HCT116 (cell line): ENCODE measurements at regions not wholly inside any gene's neighbourhood (a gene's known extent, or its start where the extent isn't known, plus 50 kb on each side); places are given as distances from the start of the nearest gene placed in this dataset.

Experiments
- ATAC-seq: fragments of 200-7000 bp; cut with Tn5 transposase; 2 replicates; pipeline ENCODE4 v1.9.1; 2020; ENCODE audit warnings: mild to moderate bottlenecking, moderate library complexity
- BruUV-seq: library from RNA; stranded (reverse); fragments of 400-500 nt; replicated peaks from 2 replicates; lab custom pipeline; 2021; lab: Mats Ljungman, UMichigan
- CTCF ChIA-PET: fragments of 300-600 bp; sonication (Branson Sonifier 250); formaldehyde crosslinking; loops from one replicate; lab custom pipeline; 2021; ENCODE audit warnings: antibody characterized with exemption; lab: Charles Lee
- POLR2A ChIA-PET: fragments of 300-600, 350-600 bp; sonication (Branson Sonifier 250); formaldehyde crosslinking; loops from one replicate; lab custom pipeline; 2021; ENCODE audit warnings: antibody characterized with exemption; lab: Charles Lee
- RAD21 ChIA-PET, 2 experiments: fragments of 300-600 bp; sonication (Branson Sonifier 250); formaldehyde crosslinking; loops; one replicate each; lab custom pipeline; 2023; ENCODE audit warnings: low total read pairs in 2 of 2; ENCODE audit not compliant: uncharacterized antibody in 2 of 2, unreplicated experiment in 2 of 2, low non-redundant PET in 1 of 2; lab: Charles Lee
- DNase-seq: peaks from one replicate; pipeline ENCODE4 v3.0.0-alpha.2; 2010; ENCODE audit warnings: low read depth, low spot score
- H2AFZ ChIP-seq: fragments of 200-600 bp; shearing (Covaris generic), sonication (generic); 2 replicates; pipeline ENCODE4 v1.6.1; 2017; ENCODE audit warnings: low read depth, mixed run types, mixed read lengths, antibody characterized with exemption, low read length; ENCODE audit not compliant: poor library complexity, severe bottlenecking
- H3K27ac ChIP-seq: 2 replicates; pipeline ENCODE4 v1.5.1; 2012; ENCODE audit warnings: low read depth, low read length
- H3K27me3 ChIP-seq: fragments of 200-600 bp; sonication (generic); 2 replicates; pipeline ENCODE4 v1.6.1; 2016; ENCODE audit warnings: mixed run types, low read length, mixed read lengths; ENCODE audit not compliant: insufficient read depth
- H3K36me3 ChIP-seq, 2 experiments: fragments of 200-500 bp in 1 of 2; fragments of 200-600 bp in 1 of 2; sonication (Bioruptor generic) in 1 of 2; sonication (generic) in 1 of 2; 2 replicates each; pipeline versions ENCODE4 v1.5.1 to v1.6.1; 2014 to 2016; ENCODE audit warnings: low read length in 2 of 2, inconsistent platforms in 1 of 2, mixed read lengths in 1 of 2, mixed run types in 1 of 2; ENCODE audit not compliant: insufficient read depth in 2 of 2, control insufficient read depth in 1 of 2
- H3K4me1 ChIP-seq, 2 experiments: fragments of 200-600 bp in 1 of 2; sonication (generic) in 1 of 2; 2 replicates each; pipeline versions ENCODE4 v1.5.1 to v1.6.1; 2012 to 2017; ENCODE audit warnings: low read length in 2 of 2, inconsistent platforms in 1 of 2, mild to moderate bottlenecking in 1 of 2, mixed read lengths in 1 of 2, mixed run types in 1 of 2, moderate library complexity in 1 of 2; ENCODE audit not compliant: insufficient read depth in 2 of 2, control insufficient read depth in 1 of 2
- H3K4me2 ChIP-seq: fragments of 200-600 bp; sonication (generic); 2 replicates; pipeline ENCODE4 v1.6.1; 2017; ENCODE audit warnings: mixed run types, low read length, mixed read lengths
- H3K4me3 ChIP-seq, 2 experiments: fragments of 200-600 bp in 1 of 2; sonication (generic) in 1 of 2; replicated peaks in 1 of 2; 2 replicates each; pipeline ENCODE4 v1.5.1; 2011 to 2016; ENCODE audit warnings: low read length in 2 of 2, control low read depth in 1 of 2, low read depth in 1 of 2, mild to moderate bottlenecking in 1 of 2, mixed read lengths in 1 of 2, mixed run types in 1 of 2
- H3K79me2 ChIP-seq: fragments of 200-600 bp; sonication (generic); 2 replicates; pipeline ENCODE4 v1.6.1; 2017; ENCODE audit warnings: mild to moderate bottlenecking, mixed run types, low read length, moderate library complexity, mixed read lengths; ENCODE audit not compliant: insufficient read depth
- H3K9ac ChIP-seq: fragments of 200-600 bp; sonication (generic); 2 replicates; pipeline ENCODE4 v1.6.1; 2016; ENCODE audit warnings: low read length, mixed read lengths
- H3K9me2 ChIP-seq: fragments of 200-600 bp; sonication (generic), shearing (Covaris generic); 2 replicates; pipeline ENCODE4 v1.6.1; 2017; ENCODE audit warnings: mixed run types, mild to moderate bottlenecking, moderate library complexity; ENCODE audit not compliant: insufficient read depth
- H3K9me3 ChIP-seq, 2 experiments: fragments of 200-500 bp in 1 of 2; fragments of 200-600 bp in 1 of 2; sonication (Bioruptor generic) in 1 of 2; sonication (generic) in 1 of 2; 2 replicates each; pipeline ENCODE4 v1.6.1; 2014 to 2017; ENCODE audit warnings: low read length in 2 of 2, mixed read lengths in 2 of 2, inconsistent platforms in 1 of 2, low read depth in 1 of 2, mild to moderate bottlenecking in 1 of 2, mixed run types in 1 of 2, moderate library complexity in 1 of 2; ENCODE audit not compliant: control insufficient read depth in 1 of 2, insufficient read depth in 1 of 2
- H4K20me1 ChIP-seq: fragments of 200-600 bp; sonication (generic), shearing (Covaris generic); 2 replicates; pipeline ENCODE4 v1.6.1; 2017; ENCODE audit warnings: mixed run types, mild to moderate bottlenecking, moderate library complexity; ENCODE audit not compliant: insufficient read depth
- CEBPB ChIP-seq: IDR thresholded peaks from 2 replicates; pipeline ENCODE4 v1.6.1; 2012; ENCODE audit warnings: low read depth
- EGR1 ChIP-seq: IDR thresholded peaks from 2 replicates; pipeline ENCODE4 v1.6.1; 2012; ENCODE audit warnings: low read depth
- ELF1 ChIP-seq: IDR thresholded peaks from 2 replicates; pipeline ENCODE4 v1.6.1; 2012; ENCODE audit warnings: low read depth, borderline replicate concordance
- EZH2 ChIP-seq: fragments of 200-600 bp; sonication (generic); IDR thresholded peaks from 2 replicates; pipeline ENCODE4 v1.6.1; 2017; ENCODE audit warnings: antibody characterized with exemption, mixed run types
- FOSL1 ChIP-seq: IDR thresholded peaks from 2 replicates; pipeline ENCODE4 v1.6.1; 2012; ENCODE audit warnings: low read depth
- POLR2A ChIP-seq: IDR thresholded peaks from 2 replicates; pipeline ENCODE4 v1.7.0; 2011; ENCODE audit warnings: borderline replicate concordance; ENCODE audit not compliant: insufficient read depth, insufficient read length; ENCODE audit errors: extremely low read depth
- POLR2AphosphoS5 ChIP-seq: IDR thresholded peaks from 2 replicates; pipeline ENCODE4 v1.6.1; 2011; ENCODE audit warnings: mild to moderate bottlenecking, low read depth, low read length, moderate library complexity
- RAD21 ChIP-seq: IDR thresholded peaks from 2 replicates; pipeline ENCODE4 v1.6.1; 2012; ENCODE audit warnings: low read depth, mild to moderate bottlenecking
- REST ChIP-seq: IDR thresholded peaks from 2 replicates; pipeline ENCODE4 v1.6.1; 2012; ENCODE audit warnings: low read depth
- SP1 ChIP-seq: IDR thresholded peaks from 2 replicates; pipeline ENCODE4 v1.6.1; 2012; ENCODE audit warnings: low read depth
- SRF ChIP-seq: IDR thresholded peaks from 2 replicates; pipeline ENCODE4 v1.6.1; 2012; ENCODE audit warnings: low read depth
- TCF7L2 ChIP-seq: IDR thresholded peaks from 2 replicates; pipeline ENCODE4 v1.7.0; 2011; ENCODE audit warnings: borderline replicate concordance, inconsistent platforms; ENCODE audit not compliant: insufficient read depth, insufficient read length; ENCODE audit errors: extremely low read depth
- ZBTB33 ChIP-seq: IDR thresholded peaks from 2 replicates; pipeline ENCODE4 v1.6.1; 2011; ENCODE audit warnings: mild to moderate bottlenecking, low read length, moderate library complexity; ENCODE audit not compliant: insufficient replicate concordance; ENCODE audit errors: extremely low read depth
- ZFX ChIP-seq: fragments of 450-650 bp; IDR thresholded peaks from 2 replicates; pipeline ENCODE4 v1.6.1; 2017
- intact Hi-C: fragments of 100-400 bp; cut with micrococcal nuclease; formaldehyde crosslinking; loops from 2 replicates; pipeline ENCODE4 v1.10.0; 2022
- TF ChIP-seq, protein P1 (sequence below): IDR thresholded peaks from 2 replicates; pipeline ENCODE4 v1.6.1; 2012

GRCh38 chr6:91683240-91683639, 1096.4 kb upstream of the MAP3K7 start:
- no TSS peak for BruUV-seq
- ATAC-seq, result no peak

More at GRCh38 chr6:91683240-91683639, 1096.4 kb upstream of the MAP3K7 start:
- H2AFZ ChIP-seq, result no peak overlapping the region
- H3K9ac ChIP-seq, result no peak overlapping the region
- H3K27ac ChIP-seq, result no peak overlapping the region
- no peak for DNase-seq
- RAD21 ChIA-PET, result no interaction called here
- no peaks in the 10 kb centered on the region for H3K79me2 ChIP-seq
- peaks cover 0 to 3% of the 10 kb centered on the region in 2 experiments; a peak in 1 of 4 replicates for H3K9me3 ChIP-seq
- intact Hi-C loops, result no loop called here
- CTCF ChIA-PET, result no interaction called here
- TF ChIP-seq ZBTB33 (no peak), EGR1 (no peak), TCF7L2 (no peak), ZFX (no peak), EZH2 (no peak), REST (no peak), FOSL1 (no peak), ELF1 (no peak), POLR2A (no peak), SP1 (no peak), SRF (no peak), POLR2AphosphoS5 (no peak), CEBPB (no peak), RAD21 (no peak)
- TF ChIP-seq, protein P1, sequence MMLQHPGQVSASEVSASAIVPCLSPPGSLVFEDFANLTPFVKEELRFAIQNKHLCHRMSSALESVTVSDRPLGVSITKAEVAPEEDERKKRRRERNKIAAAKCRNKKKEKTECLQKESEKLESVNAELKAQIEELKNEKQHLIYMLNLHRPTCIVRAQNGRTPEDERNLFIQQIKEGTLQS, result no peak
- H3K4me1 ChIP-seq, result no peaks in the 10 kb centered on the region
- H3K27me3 ChIP-seq, result no peaks in the 10 kb centered on the region
- no peaks in the 10 kb centered on the region for H3K36me3 ChIP-seq
- no peaks in the 10 kb centered on the region for H3K9me2 ChIP-seq
- no peak overlapping the region for H3K4me2 ChIP-seq
- H3K4me3 ChIP-seq, result no peak overlapping the region
- POLR2A ChIA-PET, result no interaction called here
- H4K20me1 ChIP-seq, result no peaks in the 10 kb centered on the region
